GM21526 (cell line): ENCODE measurements at regions not wholly inside any gene's neighbourhood (a gene's known extent, or its start where the extent isn't known, plus 50 kb on each side); places are given as distances from the start of the nearest gene placed in this dataset.

ENCODE experiments used
- ATAC-seq: cut with Tn5 transposase; IDR thresholded peaks from one replicate; pipeline ENCODE4 v1.9.1; 2021; ENCODE audit warnings: moderate library complexity; ENCODE audit not compliant: unreplicated experiment, low FRiP score

GRCh38 chr13:82740442-82740841 lies 1141.8 kb downstream of the SLITRK1 start:
- ATAC-seq, result no peak

DNA sequence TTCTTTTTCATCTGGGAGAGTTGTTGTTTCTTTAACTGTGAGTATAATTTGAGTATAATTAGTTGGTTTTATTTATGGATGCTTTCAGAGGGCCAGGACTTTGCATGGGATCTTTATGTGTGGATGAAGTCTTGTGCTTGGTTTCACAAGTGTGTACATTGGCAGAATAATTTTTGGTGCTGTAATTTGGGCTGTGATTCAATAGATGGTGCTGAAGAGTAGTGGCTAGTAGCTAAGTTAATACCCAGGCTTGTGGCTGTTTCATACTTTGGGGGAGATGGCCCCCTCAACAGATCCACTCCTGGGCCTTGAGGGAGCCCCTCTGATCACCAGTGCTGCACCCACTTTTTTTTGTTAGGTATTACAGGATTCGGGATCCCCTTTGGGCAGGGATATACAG lies 1142.4 kb downstream of the SLITRK1 start:
- no peak for ATAC-seq

DNA sequence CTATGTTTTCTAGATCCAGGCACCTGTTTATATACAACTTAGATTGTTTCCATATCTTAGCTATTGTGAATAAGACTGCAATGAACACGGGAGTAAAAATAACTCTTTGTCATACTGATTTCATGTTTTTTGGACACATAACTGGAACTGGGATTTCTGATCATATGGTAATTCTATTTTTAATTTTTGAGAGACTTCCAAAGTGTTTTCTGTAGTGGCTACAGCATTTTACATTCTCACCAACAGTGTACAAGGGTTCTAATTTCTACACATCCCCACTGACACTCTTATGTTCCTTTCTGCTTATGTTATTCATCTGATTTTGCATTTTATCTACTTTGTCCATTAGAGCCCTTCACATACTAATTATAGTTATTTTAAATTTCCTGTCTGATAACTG lies 1152.9 kb downstream of the SLITRK1 start:
- no peak for ATAC-seq

DNA sequence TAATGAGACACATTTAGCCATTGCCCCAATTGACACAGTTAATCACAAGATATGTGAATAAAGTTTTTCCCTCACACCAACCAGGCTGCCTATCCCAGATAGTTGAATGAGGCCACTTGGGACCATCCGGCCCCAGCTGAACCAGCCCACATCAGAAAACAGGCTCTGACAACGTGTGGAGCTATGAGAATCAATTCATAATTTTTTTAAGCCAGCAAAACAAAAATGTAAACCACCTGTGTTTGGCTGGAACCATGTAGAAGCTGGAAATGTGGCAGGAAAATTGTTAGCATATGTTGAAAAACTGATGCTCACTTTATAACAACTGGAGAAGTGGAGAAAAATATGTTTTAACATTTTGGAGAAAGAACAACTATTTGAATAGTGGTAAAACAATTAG lies 1161.3 kb downstream of the SLITRK1 start:
- ATAC-seq, result no peak

DNA sequence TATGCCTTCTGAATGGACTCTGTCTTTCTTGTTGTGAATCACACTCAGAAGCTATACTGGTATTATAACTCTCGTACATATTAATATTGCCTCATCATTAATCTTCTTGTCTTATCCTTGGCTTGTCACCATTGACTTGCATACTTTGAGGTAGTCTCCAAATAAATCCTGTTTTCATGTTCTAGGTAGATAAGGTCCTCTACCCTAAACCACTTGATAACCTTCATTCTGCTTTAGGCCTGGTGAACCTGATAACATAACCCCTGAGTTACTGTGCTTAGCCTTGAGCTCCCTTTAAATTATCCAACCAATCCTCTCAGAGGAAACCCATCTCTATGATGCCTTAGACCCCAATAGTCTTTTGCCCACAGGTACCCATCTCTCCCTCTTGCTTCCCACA lies 1162.3 kb downstream of the SLITRK1 start:
- no peak for ATAC-seq

- no peak for ATAC-seq
Observed at GRCh38 chr13:82717249-82717648, 1165.0 kb downstream of the SLITRK1 start.

DNA sequence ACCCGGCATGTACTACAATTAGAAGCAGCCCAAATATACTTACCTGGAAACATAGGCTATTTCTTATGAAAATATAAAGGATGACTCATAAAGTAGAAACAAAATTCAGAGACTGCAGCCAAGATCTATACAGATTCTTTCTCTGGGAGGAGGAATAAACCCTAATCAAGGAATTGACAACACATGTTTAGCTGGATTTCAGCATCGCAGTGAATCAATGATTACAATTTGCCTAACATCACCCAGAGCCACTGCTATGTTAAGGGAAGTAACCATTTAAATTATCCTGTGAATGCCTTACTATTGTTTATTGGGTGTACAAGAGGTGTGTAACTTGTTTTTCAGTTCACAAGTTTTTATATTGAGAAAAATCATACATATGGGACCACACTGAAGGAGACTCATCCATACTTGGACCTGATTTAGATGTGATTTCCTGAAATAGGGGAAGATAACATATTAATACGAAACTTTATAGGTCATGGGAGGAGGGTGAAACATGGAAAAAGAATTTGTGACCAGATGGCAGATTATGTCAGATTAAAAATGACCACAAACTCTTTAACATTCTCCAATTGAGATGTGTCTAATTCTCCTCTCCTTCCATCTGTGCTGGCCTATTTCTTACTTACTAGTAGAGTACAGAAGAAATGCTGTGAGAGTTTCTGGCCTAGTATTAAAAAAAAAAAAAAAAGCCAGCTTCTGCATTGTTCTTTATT lies 1168.4 kb downstream of the SLITRK1 start:
- ATAC-seq, result no peak

- ATAC-seq, result no peak
Observed at GRCh38 chr13:82702513-82702912, 1179.8 kb downstream of the SLITRK1 start.

- ATAC-seq, result no peak
Observed at GRCh38 chr13:82701020-82701419, 1181.3 kb downstream of the SLITRK1 start.

GRCh38 chr13:82698941-82699340 lies 1183.3 kb downstream of the SLITRK1 start:
- no peak for ATAC-seq

GRCh38 chr13:82698383-82698782 lies 1183.9 kb downstream of the SLITRK1 start:
- ATAC-seq, result no peak

DNA sequence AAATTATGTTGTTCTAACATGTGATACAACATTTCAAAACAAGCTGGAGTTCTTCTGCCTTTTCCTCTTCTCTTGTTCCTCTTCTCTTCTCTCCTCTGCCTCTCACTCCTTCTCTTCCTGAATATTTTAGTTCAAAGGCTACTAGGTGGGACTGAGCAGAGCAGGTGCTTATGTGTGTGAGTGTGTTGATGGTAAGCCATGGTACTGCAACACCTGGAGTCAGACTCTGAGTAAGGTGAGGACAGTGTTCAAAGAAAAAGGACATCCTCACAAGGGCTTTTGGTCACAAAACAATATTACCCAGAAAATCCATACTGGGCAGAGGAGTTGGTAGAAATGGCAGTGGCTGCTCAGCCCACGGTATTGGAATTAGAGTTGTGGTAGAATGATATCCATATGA lies 1188.7 kb downstream of the SLITRK1 start:
- ATAC-seq, result no peak

DNA sequence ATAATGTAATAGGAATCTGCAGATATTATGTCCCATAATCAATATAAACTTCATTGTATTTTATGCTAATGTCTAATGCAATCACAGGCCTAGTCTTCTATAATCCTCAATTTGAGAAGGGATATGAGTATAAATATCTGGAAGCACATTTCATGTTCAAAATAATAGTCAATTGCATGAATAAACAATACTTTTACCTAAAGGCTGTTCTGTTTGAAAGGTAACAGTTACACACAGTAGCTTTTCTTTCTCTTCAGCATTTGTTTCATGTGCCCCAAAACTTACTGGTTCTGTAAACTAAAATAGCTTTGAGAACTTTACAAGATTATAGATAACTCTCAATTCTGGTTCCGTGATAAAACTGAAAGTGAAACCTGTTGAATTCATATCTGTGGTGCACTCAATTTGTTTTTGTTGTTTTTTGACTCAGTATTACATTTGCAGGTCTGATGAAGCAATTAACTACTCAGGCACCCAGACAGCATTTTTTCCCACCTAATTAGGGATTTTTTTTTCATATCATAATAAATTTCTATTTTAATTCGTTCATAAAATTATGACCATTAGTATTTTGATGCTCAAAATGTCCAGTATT lies 1193.8 kb downstream of the SLITRK1 start:
- ATAC-seq, result peak; percentile 76

- ATAC-seq, result no peak
Observed at GRCh38 chr13:82687884-82688283, 1194.4 kb downstream of the SLITRK1 start.

GRCh38 chr13:82681535-82681934 lies 1200.7 kb downstream of the SLITRK1 start:
- no peak for ATAC-seq

- no peak for ATAC-seq
Observed at GRCh38 chr13:82678052-82678451, 1204.2 kb downstream of the SLITRK1 start.

GRCh38 chr13:82675024-82675423 lies 1207.2 kb downstream of the SLITRK1 start:
- no peak for ATAC-seq

DNA sequence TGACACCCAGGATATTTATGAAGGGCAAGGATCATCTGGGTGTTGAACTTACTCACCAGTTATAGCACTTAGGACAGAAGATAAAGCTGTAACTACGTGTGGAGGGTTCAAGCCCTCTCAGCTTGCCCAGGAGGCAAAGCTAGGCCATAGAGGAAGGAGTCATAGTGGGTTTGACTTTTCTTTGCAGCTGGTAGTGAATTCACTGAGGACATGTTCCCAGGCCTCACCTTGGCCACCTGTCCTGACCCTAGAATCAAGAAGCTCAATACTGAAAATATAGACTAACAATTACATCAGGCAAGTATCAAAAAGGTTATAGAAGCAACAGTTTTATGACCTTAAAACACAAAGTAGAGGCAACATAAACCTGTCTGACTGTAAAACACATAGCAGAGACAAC lies 1207.7 kb downstream of the SLITRK1 start:
- ATAC-seq, result no peak

DNA sequence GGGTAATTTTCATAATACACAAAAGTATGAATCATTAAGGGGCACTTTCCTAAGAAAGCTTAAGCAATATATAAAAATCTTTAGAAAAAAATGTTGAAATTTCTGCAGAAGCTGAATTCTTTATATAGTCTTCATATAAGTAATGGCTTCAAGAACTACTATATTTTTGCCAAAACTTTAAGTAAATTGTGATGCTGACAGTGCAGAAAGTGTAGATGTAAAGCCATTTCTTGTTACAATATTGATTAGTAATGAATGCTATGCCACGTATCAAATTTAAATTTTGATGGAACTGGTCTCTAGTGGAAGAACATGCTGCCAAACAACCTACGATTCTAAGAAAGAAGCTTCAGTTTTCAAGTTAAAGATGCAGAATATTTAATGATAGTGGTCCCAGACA lies 1210.0 kb downstream of the SLITRK1 start:
- no peak for ATAC-seq

DNA sequence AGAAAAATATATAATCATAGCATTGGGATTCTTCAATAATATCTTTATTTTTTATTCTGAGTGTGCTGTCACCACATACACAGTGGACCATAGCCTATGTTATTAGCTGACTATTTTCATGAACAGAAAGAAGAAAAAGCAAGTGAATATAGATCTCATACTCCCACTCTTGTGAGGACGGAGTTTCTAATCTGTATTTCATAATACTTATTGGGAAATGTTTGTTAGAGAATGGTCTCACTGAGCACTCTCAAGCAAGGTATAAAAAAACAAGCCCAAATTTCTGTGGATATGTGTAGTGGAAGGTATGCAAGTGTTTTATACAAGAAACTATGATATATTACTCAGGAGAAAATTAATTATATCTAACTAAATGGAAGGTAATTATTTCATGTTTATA lies 1218.1 kb downstream of the SLITRK1 start:
- no peak for ATAC-seq

- no peak for ATAC-seq
Observed at GRCh38 chr13:82661126-82661525, 1221.1 kb downstream of the SLITRK1 start.

GRCh38 chr13:82658811-82659210 lies 1223.5 kb downstream of the SLITRK1 start:
- ATAC-seq, result no peak
